RWPE2 (cell line): ENCODE measurements at regions not wholly inside any gene's neighbourhood (a gene's known extent, or its start where the extent isn't known, plus 50 kb on each side); places are given as distances from the start of the nearest gene placed in this dataset.

Experiments used
- ATAC-seq: fragments of 200-7000 bp; cut with Tn5 transposase; 3 replicates; pipeline ENCODE4 v1.9.1; 2021; ENCODE audit warnings: low read depth
- DNase-seq: peaks from one replicate; pipeline ENCODE4 v3.0.0-alpha.2; 2020; ENCODE audit warnings: low spot score
- H3K27ac ChIP-seq: fragments of 450-650 bp; 2 replicates; pipeline ENCODE4 v1.5.1; 2017; ENCODE audit warnings: mild to moderate bottlenecking; ENCODE audit not compliant: poor library complexity, severe bottlenecking
- H3K27me3 ChIP-seq: fragments of 250-450 bp; sonication (Bioruptor Pico); 2 replicates; pipeline ENCODE4 v1.5.1; 2021; ENCODE audit warnings: mild to moderate bottlenecking, moderate library complexity; ENCODE audit not compliant: insufficient read depth, poor library complexity, severe bottlenecking
- H3K36me3 ChIP-seq: fragments of 250-450 bp; sonication (Bioruptor Pico); 2 replicates; pipeline ENCODE4 v1.5.1; 2020; ENCODE audit warnings: low read depth, mild to moderate bottlenecking, moderate library complexity
- H3K4me1 ChIP-seq: fragments of 250-450 bp; sonication (Bioruptor Pico); 2 replicates; pipeline ENCODE4 v1.5.1; 2021; ENCODE audit warnings: mild to moderate bottlenecking, moderate library complexity; ENCODE audit not compliant: insufficient read depth, poor library complexity, severe bottlenecking
- H3K4me3 ChIP-seq: fragments of 250-450 bp; sonication (Bioruptor Pico); 2 replicates; pipeline ENCODE4 v1.5.1; 2021; ENCODE audit warnings: mild to moderate bottlenecking, moderate library complexity; ENCODE audit not compliant: severe bottlenecking
- H3K9me3 ChIP-seq: fragments of 250-450 bp; sonication (Bioruptor Pico); 2 replicates; pipeline ENCODE4 v1.5.1; 2021; ENCODE audit warnings: mild to moderate bottlenecking, moderate library complexity; ENCODE audit not compliant: severe bottlenecking
- CTCF ChIP-seq: fragments of 450-650 bp; IDR thresholded peaks from one replicate; pipeline ENCODE4 v1.5.1; 2017; ENCODE audit warnings: mild to moderate bottlenecking, moderate library complexity; ENCODE audit not compliant: poor library complexity, severe bottlenecking

DNA sequence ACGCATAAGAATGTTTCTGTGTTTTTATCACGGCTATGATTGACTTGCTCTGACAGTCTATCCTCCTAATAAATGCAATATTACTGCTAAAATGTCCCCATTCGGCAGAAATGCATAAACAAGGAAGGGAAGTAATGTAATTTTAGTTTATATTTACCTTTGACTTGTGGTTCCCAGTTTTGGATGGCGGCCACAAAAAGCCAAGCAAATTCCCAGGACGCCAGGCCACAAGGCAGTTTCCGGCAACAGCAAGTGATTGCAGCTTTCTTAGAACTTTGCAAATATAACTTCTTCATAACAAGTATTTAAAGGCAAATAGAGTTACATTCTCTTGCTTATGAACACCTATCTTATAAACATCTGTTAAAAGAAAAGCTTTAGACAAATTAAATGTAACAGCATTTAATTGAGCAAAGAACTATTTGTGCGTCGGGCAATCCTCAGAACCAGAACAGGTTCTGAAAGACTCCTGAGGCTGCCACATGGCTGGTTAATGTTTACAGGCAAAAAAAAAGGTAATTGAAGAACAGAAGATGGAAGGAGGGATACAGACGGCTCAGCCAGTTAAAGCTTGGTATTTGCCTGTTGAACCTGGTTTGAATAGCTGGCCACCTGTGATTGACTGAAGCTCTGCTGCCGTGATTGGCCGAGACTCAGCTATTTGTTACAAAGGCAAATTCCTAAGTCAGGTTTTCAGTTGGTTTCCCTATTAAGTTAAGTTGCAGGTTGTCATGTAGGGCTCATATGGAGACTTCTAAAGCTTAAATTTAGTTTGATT is 80.8 kb downstream of the C21orf91 start:
- TF ChIP-seq CTCF: no peak
- Histone ChIP-seq H3K4me1 (peaks cover 5% of the 10 kb centered on the region), H3K9me3 (no peaks in the 10 kb centered on the region), H3K27ac (no peak overlapping the region), H3K4me3 (no peak overlapping the region), H3K36me3 (no peaks in the 10 kb centered on the region), H3K27me3 (no peaks in the 10 kb centered on the region)
- no peak for ATAC-seq
- no peak for DNase-seq

- Histone ChIP-seq H3K9me3 (no peaks in the 10 kb centered on the region), H3K27ac (no peak overlapping the region), H3K4me3 (no peak overlapping the region), H3K36me3 (no peaks in the 10 kb centered on the region), H3K4me1 (no peaks in the 10 kb centered on the region), H3K27me3 (no peaks in the 10 kb centered on the region)
- ATAC-seq (no peak), DNase-seq (no peak)
- TF ChIP-seq CTCF: no peak
These were observed 83.1 kb downstream of the C21orf91 start for GRCh38 chr21:17736072-17736471.

DNA sequence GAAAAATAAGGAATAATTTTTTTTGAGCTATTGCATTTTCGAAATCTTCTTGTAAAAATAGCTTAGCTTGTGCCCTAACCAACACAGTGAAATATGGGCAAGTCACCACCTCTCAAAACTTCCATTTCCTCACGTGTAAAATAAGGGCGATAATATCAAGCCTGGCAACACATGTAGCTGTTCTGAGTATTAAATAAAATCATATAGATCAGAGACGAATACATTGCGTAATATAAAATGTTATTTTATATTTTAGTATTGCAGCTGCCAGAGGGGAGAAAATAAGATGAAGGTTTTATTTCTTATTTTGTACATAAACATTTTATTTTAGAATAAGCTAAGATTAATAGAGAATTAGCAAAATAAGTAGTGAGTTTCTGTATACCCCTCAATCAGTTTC is 85.9 kb downstream of the C21orf91 start:
- DNase-seq (no peak), ATAC-seq (no peak)
- Histone ChIP-seq H3K27me3 (no peaks in the 10 kb centered on the region), H3K4me3 (no peak overlapping the region), H3K36me3 (no peaks in the 10 kb centered on the region), H3K27ac (no peak overlapping the region), H3K9me3 (no peaks in the 10 kb centered on the region), H3K4me1 (no peaks in the 10 kb centered on the region)
- TF ChIP-seq CTCF: no peak

DNA sequence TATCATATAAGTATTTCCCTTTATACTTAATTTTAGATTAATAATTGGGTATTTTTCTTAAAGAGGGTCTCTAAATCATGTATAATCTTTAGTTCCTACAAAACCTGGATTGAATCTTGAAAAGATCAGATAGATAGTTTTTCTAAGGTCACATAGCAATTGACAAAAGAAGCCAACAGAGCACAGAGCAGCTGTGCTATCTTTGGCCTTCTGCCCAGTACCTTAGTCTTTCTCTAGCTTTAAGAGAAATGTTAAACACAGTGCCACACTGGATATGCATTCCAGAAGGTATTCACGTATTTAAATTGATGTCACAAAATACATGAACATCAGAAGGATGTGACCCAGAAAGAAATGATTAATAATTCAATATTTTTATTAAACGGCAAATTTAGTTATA is 86.8 kb downstream of the C21orf91 start:
- no peak for TF ChIP-seq CTCF
- ATAC-seq: no peak
- Histone ChIP-seq H3K4me1 (no peaks in the 10 kb centered on the region), H3K4me3 (no peak overlapping the region), H3K36me3 (no peaks in the 10 kb centered on the region), H3K9me3 (no peaks in the 10 kb centered on the region), H3K27ac (no peak overlapping the region), H3K27me3 (no peaks in the 10 kb centered on the region)
- no peak for DNase-seq

DNA sequence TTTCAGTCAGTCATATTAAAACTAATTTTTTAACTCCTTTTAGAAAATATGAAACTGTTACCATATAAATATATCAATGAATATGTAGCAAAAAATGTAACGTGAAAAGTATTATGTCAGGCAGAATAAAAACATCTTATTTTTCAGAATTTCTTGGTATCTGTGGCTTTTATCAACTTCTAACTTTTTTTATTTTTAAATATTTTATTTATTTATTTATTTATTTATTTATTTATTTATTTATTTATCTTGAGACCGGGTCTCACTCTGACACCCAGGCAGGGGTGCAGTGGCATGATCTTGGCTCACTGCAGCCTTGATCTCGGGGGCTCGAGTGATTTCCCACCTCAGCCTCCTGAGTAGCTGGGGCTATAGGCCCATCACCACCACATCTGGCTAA is 87.6 kb downstream of the C21orf91 start:
- Histone ChIP-seq H3K27ac (no peak overlapping the region), H3K4me3 (no peak overlapping the region), H3K4me1 (no peaks in the 10 kb centered on the region), H3K27me3 (no peaks in the 10 kb centered on the region), H3K36me3 (no peaks in the 10 kb centered on the region), H3K9me3 (no peaks in the 10 kb centered on the region)
- ATAC-seq (no peak), DNase-seq (no peak)
- no peak for TF ChIP-seq CTCF
